Liver (tissue), 8 donors: ENCODE measurements at regions not wholly inside any gene's neighbourhood (a gene's known extent, or its start where the extent isn't known, plus 50 kb on each side); places are given as distances from the start of the nearest gene placed in this dataset.

Source experiments
- DNase-seq: peaks from one replicate; pipeline ENCODE4 v3.0.0-alpha.2; 2017; ENCODE audit warnings: low spot score
- H3K27ac ChIP-seq, 2 donors: one replicate each; pipeline ENCODE4 v1.7.0; 2013; ENCODE audit warnings: inconsistent platforms in 2 of 2, low read length in 2 of 2, control low read depth in 1 of 2, low read depth in 1 of 2, mild to moderate bottlenecking in 1 of 2
- H3K27me3 ChIP-seq, 4 donors: one replicate each; pipeline versions ENCODE4 v1.6.1 to v1.7.0; 2013; ENCODE audit warnings: low read length in 3 of 4, inconsistent platforms in 1 of 4, mild to moderate bottlenecking in 1 of 4, moderate library complexity in 1 of 4; ENCODE audit not compliant: control insufficient read depth in 4 of 4, insufficient read depth in 4 of 4
- H3K36me3 ChIP-seq, 4 donors: one replicate each; pipeline versions ENCODE4 v1.6.1 to v1.7.0; 2013; ENCODE audit warnings: low read length in 3 of 4, mild to moderate bottlenecking in 3 of 4, low read depth in 1 of 4, moderate library complexity in 1 of 4; ENCODE audit not compliant: control insufficient read depth in 4 of 4, insufficient read depth in 3 of 4
- H3K4me1 ChIP-seq, 4 donors: one replicate each; pipeline versions ENCODE4 v1.6.1 to v1.7.0; 2013; ENCODE audit warnings: low read length in 3 of 4, mild to moderate bottlenecking in 3 of 4, moderate library complexity in 1 of 4; ENCODE audit not compliant: control insufficient read depth in 4 of 4, insufficient read depth in 4 of 4
- H3K4me3 ChIP-seq, 3 donors: one replicate each; pipeline versions ENCODE4 v1.6.1 to v1.7.0; 2013; ENCODE audit warnings: low read length in 3 of 3, control low read depth in 1 of 3, low read depth in 1 of 3, mild to moderate bottlenecking in 1 of 3
- H3K9ac ChIP-seq, 2 donors: one replicate each; pipeline ENCODE4 v1.7.0; 2013; ENCODE audit warnings: low read length in 2 of 2, mild to moderate bottlenecking in 2 of 2, moderate library complexity in 2 of 2, control low read depth in 1 of 2, low read depth in 1 of 2
- H3K9me3 ChIP-seq, 4 donors: one replicate each; pipeline versions ENCODE4 v1.6.1 to v1.7.0; 2013; ENCODE audit warnings: low read length in 3 of 4; ENCODE audit not compliant: control insufficient read depth in 4 of 4
- ATF3 ChIP-seq: IDR thresholded peaks from 2 replicates; pipeline ENCODE4 v1.6.1; 2016; ENCODE audit warnings: antibody characterized with exemption
- CTCF ChIP-seq: fragments of 150-350 bp; IDR thresholded peaks from 2 replicates; pipeline ENCODE4 v1.5.1; 2017; ENCODE audit warnings: improper control_type of control experiment, low read depth, low read length; ENCODE audit not compliant: missing input control
- HNF4A ChIP-seq, 2 donors: conservative IDR thresholded peaks; 2 replicates each; pipeline ENCODE4 v1.6.1; 2016; ENCODE audit warnings: antibody characterized with exemption in 2 of 2, mild to moderate bottlenecking in 2 of 2
- HNF4G ChIP-seq: IDR thresholded peaks from 2 replicates; pipeline ENCODE4 v1.6.1; 2016; ENCODE audit warnings: antibody characterized with exemption
- MAX ChIP-seq: IDR thresholded peaks from 2 replicates; pipeline ENCODE4 v1.6.1; 2016; ENCODE audit warnings: antibody characterized with exemption
- NR2F2 ChIP-seq: IDR thresholded peaks from 2 replicates; pipeline ENCODE4 v1.6.1; 2016; ENCODE audit warnings: antibody characterized with exemption
- RAD21 ChIP-seq, 2 donors: IDR thresholded peaks; 2 replicates each; pipeline ENCODE4 v1.6.1; 2016; ENCODE audit warnings: antibody characterized with exemption in 2 of 2, mild to moderate bottlenecking in 2 of 2
- REST ChIP-seq: IDR thresholded peaks from 2 replicates; pipeline ENCODE4 v1.6.1; 2016; ENCODE audit warnings: antibody characterized with exemption, mild to moderate bottlenecking
- RXRA ChIP-seq, 2 donors: IDR thresholded peaks; 2 replicates each; pipeline ENCODE4 v1.6.1; 2017 to 2018; ENCODE audit warnings: antibody characterized with exemption in 2 of 2, mild to moderate bottlenecking in 1 of 2
- SP1 ChIP-seq: IDR thresholded peaks from 2 replicates; pipeline ENCODE4 v1.6.1; 2018; ENCODE audit warnings: antibody characterized with exemption, mild to moderate bottlenecking
- YY1 ChIP-seq: IDR thresholded peaks from 2 replicates; pipeline ENCODE4 v1.6.1; 2016; ENCODE audit warnings: antibody characterized with exemption, mild to moderate bottlenecking
- ZBTB33 ChIP-seq: IDR thresholded peaks from 2 replicates; pipeline ENCODE4 v1.6.1; 2016; ENCODE audit warnings: antibody characterized with exemption
- WGBS: extraction: QIAGEN DNeasy Blood & Tissue Kit; methylation state at CpG from one replicate; pipeline ENCODE4 v1.1.7; 2013; 5-methylcytosine and 5-hydroxymethylcytosine counted together
- donor health status: healthy.
- donor health status: healthy.
- donor health status: healthy.
- donor health status: healthy.
- donor health status: healthy.

- no peak overlapping the region for H3K27ac ChIP-seq
- H3K4me1 ChIP-seq: peaks cover 0 to 4% (median 1%) of the 10 kb centered on the region in 4 donors
- H3K9ac ChIP-seq: no peak overlapping the region
- no peaks in the 10 kb centered on the region for H3K27me3 ChIP-seq
- no peak for DNase-seq
- no peaks in the 10 kb centered on the region for H3K36me3 ChIP-seq
- 53% methylated on average over 7 of the region's 7 CpGs for WGBS
- peak in 1 of 2 donors; percentile 49 for TF ChIP-seq RAD21 (IDR thresholded peaks at IDR 0.05)
- TF ChIP-seq HNF4G: no peak
- TF ChIP-seq HNF4A (conservative IDR thresholded peaks at IDR 0.05): peak; percentile 14 to 23
- peak; percentile 32 for TF ChIP-seq SP1
- TF ChIP-seq MAX: no peak
- no peak for TF ChIP-seq NR2F2
- no peak for TF ChIP-seq ATF3
- H3K9me3 ChIP-seq: no peaks in the 10 kb centered on the region
- H3K4me3 ChIP-seq: no peak overlapping the region
Measured at GRCh38 chr21:35843911-35844667, 216.2 kb downstream of the SETD4 start.

GRCh38 chr21:35840949-35841348 is 219.4 kb downstream of the SETD4 start:
- TF ChIP-seq ZBTB33 (no peak), NR2F2 (no peak), CTCF (no peak), RAD21 (IDR thresholded peaks at IDR 0.05) (no peak), RXRA (IDR thresholded peaks at IDR 0.05) (no peak), REST (no peak), YY1 (no peak)
- Histone ChIP-seq H3K36me3 (no peaks in the 10 kb centered on the region), H3K9ac (no peak overlapping the region), H3K27ac (no peak overlapping the region), H3K27me3 (no peaks in the 10 kb centered on the region), H3K4me3 (no peak overlapping the region), H3K9me3 (no peaks in the 10 kb centered on the region), H3K4me1 (peaks cover 0 to 4% (median 1%) of the 10 kb centered on the region in 4 donors)
- DNase-seq: no peak
- WGBS: 80% methylated on average over 2 of the region's 2 CpGs
